GM12878 (cell line): ENCODE measurements at regions not wholly inside any gene's neighbourhood (a gene's known extent, or its start where the extent isn't known, plus 50 kb on each side); places are given as distances from the start of the nearest gene placed in this dataset.

ENCODE experiments used
- ATAC-seq: fragments of 200-7000 bp; cut with Tn5 transposase; 3 replicates; pipeline ENCODE4 v1.9.1; 2020; ENCODE audit warnings: mild to moderate bottlenecking, moderate library complexity
- BruUV-seq: library from RNA; stranded (reverse); fragments of 400-500 nt; replicated peaks from 2 replicates; lab custom pipeline; 2021; lab: Mats Ljungman, UMichigan
- CTCF ChIA-PET: fragments of 300-600 bp; sonication (Branson Sonifier 250); formaldehyde crosslinking; extraction: SDS; loops from one replicate; lab custom pipeline; 2021; ENCODE audit warnings: inconsistent platforms; lab: Yijun Ruan, JAX
- POLR2A ChIA-PET: fragments of 350-600 bp; formaldehyde crosslinking; extraction: SDS; loops from one replicate; lab custom pipeline; 2021; ENCODE audit warnings: inconsistent platforms; lab: Charles Lee
- RAD21 ChIA-PET: fragments of 300-600 bp; sonication (Branson Sonifier 250); formaldehyde crosslinking; loops from one replicate; lab custom pipeline; 2023; ENCODE audit warnings: antibody characterized with exemption; ENCODE audit not compliant: unreplicated experiment; lab: Charles Lee
- SMC1A ChIA-PET: fragments of 300-600 bp; sonication (Branson Sonifier 250); formaldehyde crosslinking; loops from one replicate; lab custom pipeline; 2023; ENCODE audit not compliant: unreplicated experiment, uncharacterized antibody; lab: Charles Lee
- DNase-seq: peaks from one replicate; pipeline ENCODE4 v3.0.0-alpha.2; 2011; ENCODE audit warnings: low read depth, low spot score
- FAIRE-seq: peaks from 3 replicates; lab custom pipeline; 2011; peaks lifted over from hg19 to GRCh38; lab: Jason Lieb, UNC
- H2AFZ ChIP-seq: 2 replicates; pipeline ENCODE4 v1.6.0; 2011; ENCODE audit warnings: low read depth, low read length, control low read depth; ENCODE audit not compliant: control insufficient read depth
- H3K27ac ChIP-seq: 2 replicates; pipeline ENCODE4 v1.5.1; 2011; ENCODE audit warnings: control low read depth; ENCODE audit not compliant: control insufficient read depth, insufficient read depth
- H3K27me3 ChIP-seq, 2 experiments: replicated peaks in 1 of 2; 2 replicates each; pipeline versions ENCODE4 v1.6.0 to v1.6.1; 2011; ENCODE audit warnings: low read length in 1 of 2; ENCODE audit not compliant: control insufficient read depth in 2 of 2, insufficient read depth in 2 of 2
- H3K36me3 ChIP-seq, 2 experiments: 2 replicates each; pipeline ENCODE4 v1.5.1; 2011; ENCODE audit warnings: low read length in 1 of 2; ENCODE audit not compliant: control insufficient read depth in 2 of 2, insufficient read depth in 2 of 2
- H3K4me1 ChIP-seq: 2 replicates; pipeline ENCODE4 v1.6.1; 2011; ENCODE audit warnings: mild to moderate bottlenecking, low read length, moderate library complexity, mixed read lengths; ENCODE audit not compliant: control insufficient read depth, insufficient read depth
- H3K4me2 ChIP-seq: 2 replicates; pipeline ENCODE4 v1.6.0; 2011; ENCODE audit warnings: control low read depth; ENCODE audit not compliant: control insufficient read depth, insufficient read depth
- H3K4me3 ChIP-seq: fragments of 200-600 bp; sonication (generic); 2 replicates; pipeline ENCODE4 v1.5.1; 2016
- H3K79me2 ChIP-seq: 2 replicates; pipeline ENCODE4 v1.6.0; 2011; ENCODE audit warnings: low read length; ENCODE audit not compliant: control insufficient read depth, insufficient read depth
- H3K9ac ChIP-seq: 2 replicates; pipeline ENCODE4 v1.8.0; 2011; ENCODE audit warnings: low read length, control low read depth, mixed read lengths; ENCODE audit not compliant: control insufficient read depth, insufficient read depth
- H3K9me3 ChIP-seq: replicated peaks from 3 replicates; pipeline ENCODE4 v1.5.1; 2011; ENCODE audit warnings: mild to moderate bottlenecking, low read length; ENCODE audit not compliant: control insufficient read depth, insufficient read depth
- H4K20me1 ChIP-seq: 2 replicates; pipeline ENCODE4 v1.6.0; 2011; ENCODE audit not compliant: control insufficient read depth, insufficient read depth
- ASH2L ChIP-seq: fragments of 300-600, 200-600 bp; sonication (generic); IDR thresholded peaks from 2 replicates; pipeline ENCODE4 v1.6.1; 2017; ENCODE audit warnings: low read depth, mild to moderate bottlenecking, borderline replicate concordance
- BHLHE40 ChIP-seq, 2 experiments: fragments of 450-650 bp in 1 of 2; IDR thresholded peaks; 2 replicates each; pipeline ENCODE4 v1.6.1; 2011 to 2017; ENCODE audit warnings: low read depth in 2 of 2, borderline replicate concordance in 1 of 2, improper control_type of control experiment in 1 of 2, low read length in 1 of 2, mild to moderate bottlenecking in 1 of 2
- E4F1 ChIP-seq: fragments of 450-650 bp; IDR thresholded peaks from 2 replicates; pipeline ENCODE4 v1.6.1; 2018; ENCODE audit warnings: borderline replicate concordance, mild to moderate bottlenecking; ENCODE audit not compliant: partially characterized antibody
- EGR1 ChIP-seq, 2 experiments: IDR thresholded peaks; 1 replicate in 1 of 2; 2 replicates in 1 of 2; pipeline ENCODE4 v1.6.1; 2011 to 2012; ENCODE audit warnings: low read depth in 2 of 2, low read length in 2 of 2, borderline replicate concordance in 1 of 2, mild to moderate bottlenecking in 1 of 2, moderate library complexity in 1 of 2
- MLLT1 ChIP-seq: fragments of 450-650 bp; IDR thresholded peaks from 2 replicates; pipeline ENCODE4 v1.6.1; 2016; ENCODE audit warnings: mild to moderate bottlenecking
- TCF7 ChIP-seq: IDR thresholded peaks from 2 replicates; pipeline ENCODE4 v1.6.1; 2014; ENCODE audit warnings: antibody characterized with exemption, borderline replicate concordance
- ZBTB11 ChIP-seq: fragments of 450-650 bp; formaldehyde crosslinking; IDR thresholded peaks from 2 replicates; pipeline ENCODE4 v1.5.0; 2022; ENCODE audit warnings: mild to moderate bottlenecking, missing genetic modification characterization
- ZNF622 ChIP-seq: fragments of 450-650 bp; IDR thresholded peaks from 2 replicates; pipeline ENCODE4 v1.6.1; 2017; ENCODE audit warnings: mild to moderate bottlenecking, inconsistent platforms
- ZZZ3 ChIP-seq: IDR thresholded peaks from 2 replicates; pipeline ENCODE4 v1.6.1; 2011; ENCODE audit warnings: low read depth; ENCODE audit not compliant: control insufficient read depth, insufficient read length
- WGBS: methylation state at CpG from one replicate; pipeline ENCODE4 v1.1.6; 2016; ENCODE audit warnings: low lambda C conversion rate; ENCODE audit not compliant: insufficient replicate concordance, insufficient coverage; ENCODE audit errors: missing lambda C conversion rate; 5-methylcytosine and 5-hydroxymethylcytosine counted together
- in situ Hi-C: fragments of 300-500 bp; cut with MboI; formaldehyde crosslinking; loops from 9 replicates; pipeline ENCODE4 v1.14.3; 2018; ENCODE audit warnings: mixed read lengths
- intact Hi-C: fragments of 100-400 bp; cut with micrococcal nuclease; formaldehyde crosslinking; loops from one replicate; pipeline ENCODE4 v1.14.2; 2022; ENCODE audit not compliant: unreplicated experiment

- in situ Hi-C loops (no loop called here), intact Hi-C loops (no loop called here)
- H3K79me2 ChIP-seq: no peaks in the 10 kb centered on the region
- RAD21 ChIA-PET: interaction anchor here (3.7 to 4.1 kb wide), 2 partner anchors 11 to 111 kb away, joined by 27 to 29 read pairs; no protein-coding TSS in a partner anchor
- 0% methylated on average over 1 of the region's 1 CpG for WGBS
- CTCF ChIA-PET: interaction anchor here (0.8 to 3.7 kb wide), 3 partner anchors 9 to 110 kb away, joined by 3 to 23 read pairs (median 3); no protein-coding TSS in a partner anchor
- H3K4me2 ChIP-seq: no peak overlapping the region
- H2AFZ ChIP-seq: no peak overlapping the region
- SMC1A ChIA-PET: interaction anchor here (0.9 to 2.6 kb wide), 8 partner anchors 10 to 169 kb away, joined by 3 to 14 read pairs (median 4); no protein-coding TSS in a partner anchor
- no peaks in the 10 kb centered on the region for H4K20me1 ChIP-seq
- no peaks in the 10 kb centered on the region; a peak in 1 of 4 replicates for H3K27me3 ChIP-seq
- no peak overlapping the region for H3K9ac ChIP-seq
- TF ChIP-seq MLLT1 (no peak), E4F1 (no peak), ASH2L (no peak), ZZZ3 (no peak), ZBTB11 (CRISPR knock-in tag) (no peak), TCF7 (no peak), ZNF622 (no peak), BHLHE40 (IDR thresholded peaks at IDR 0.05; ENCODE audit: borderline replicate concordance in 1 of 2, low read depth in 2 of 2, low read length in 1 of 2) (no peak), EGR1 (IDR thresholded peaks at IDR 0.05; ENCODE audit: borderline replicate concordance in 1 of 2, low read depth in 2 of 2, low read length in 2 of 2) (no peak)
- H3K27ac ChIP-seq: no peak overlapping the region
- no TSS peak for BruUV-seq
- no peaks in the 10 kb centered on the region for H3K4me1 ChIP-seq
- DNase-seq (no peak), FAIRE-seq (no peak), ATAC-seq (no peak)
- H3K9me3 ChIP-seq: no peaks in the 10 kb centered on the region
- H3K4me3 ChIP-seq: no peak overlapping the region
- H3K36me3 ChIP-seq: no peaks in the 10 kb centered on the region
- POLR2A ChIA-PET: interaction anchor here (0.9 to 1.3 kb wide), 3 partner anchors 8 to 22 kb away, joined by 3 to 4 read pairs (median 3); no protein-coding TSS in a partner anchor
Measured at GRCh38 chr14:45698462-45699134, 445.6 kb upstream of the MIS18BP1 start.
